D341Med (cell line): ENCODE measurements at regions not wholly inside any gene's neighbourhood (a gene's known extent, or its start where the extent isn't known, plus 50 kb on each side); places are given as distances from the start of the nearest gene placed in this dataset.

ENCODE experiments used
- DNase-seq: peaks from one replicate; pipeline ENCODE4 v3.0.0; 2012; ENCODE audit warnings: low spot score

- DNase-seq, result no peak
Measured at GRCh38 chr6:147716434-147716833, 207.9 kb downstream of the SAMD5 start.

DNA sequence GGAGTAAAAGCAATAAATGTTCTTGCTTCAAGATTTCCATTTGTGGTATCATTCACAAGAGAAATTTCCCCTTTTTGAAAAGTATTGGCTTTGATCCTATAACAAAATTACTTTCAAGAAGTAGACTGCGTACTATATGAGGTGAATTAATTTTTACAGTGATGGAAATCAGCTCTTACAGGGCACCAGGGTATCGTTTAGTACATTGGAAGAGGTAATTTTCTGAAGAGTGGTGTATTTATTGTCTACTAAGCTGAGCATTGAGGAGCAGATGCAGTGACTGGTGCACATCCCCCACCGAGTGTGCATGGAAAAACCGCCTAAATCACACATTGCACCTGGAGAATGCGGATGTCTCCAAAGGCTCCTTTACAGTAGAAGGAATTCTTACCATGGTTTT is 209.5 kb downstream of the SAMD5 start:
- no peak for DNase-seq

GRCh38 chr6:147722158-147722557 is 213.7 kb downstream of the SAMD5 start:
- DNase-seq, result no peak

- DNase-seq, result no peak
Measured at GRCh38 chr6:147724454-147724853, 216.0 kb downstream of the SAMD5 start.

DNA sequence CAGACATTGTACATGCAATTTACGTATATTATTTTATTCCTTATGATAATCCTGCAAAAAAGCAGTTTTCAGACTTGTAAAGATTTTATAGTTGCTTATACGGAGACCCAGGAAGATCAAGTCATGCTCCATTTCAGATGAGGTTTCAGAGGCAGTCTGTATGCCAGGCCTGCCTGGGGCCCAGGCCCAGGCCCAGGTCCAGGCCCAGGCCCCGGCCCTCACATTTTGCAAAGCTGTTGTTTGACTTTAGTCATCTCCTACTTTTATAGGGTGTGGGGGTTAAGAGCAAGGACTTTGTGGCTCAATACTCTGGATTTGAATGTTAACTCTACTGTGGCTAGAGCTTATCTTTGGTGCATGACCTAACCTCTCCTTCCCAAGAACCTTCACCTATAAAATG is 217.9 kb downstream of the SAMD5 start:
- no peak for DNase-seq

GRCh38 chr6:147728903-147729302 is 220.4 kb downstream of the SAMD5 start:
- no peak for DNase-seq

DNA sequence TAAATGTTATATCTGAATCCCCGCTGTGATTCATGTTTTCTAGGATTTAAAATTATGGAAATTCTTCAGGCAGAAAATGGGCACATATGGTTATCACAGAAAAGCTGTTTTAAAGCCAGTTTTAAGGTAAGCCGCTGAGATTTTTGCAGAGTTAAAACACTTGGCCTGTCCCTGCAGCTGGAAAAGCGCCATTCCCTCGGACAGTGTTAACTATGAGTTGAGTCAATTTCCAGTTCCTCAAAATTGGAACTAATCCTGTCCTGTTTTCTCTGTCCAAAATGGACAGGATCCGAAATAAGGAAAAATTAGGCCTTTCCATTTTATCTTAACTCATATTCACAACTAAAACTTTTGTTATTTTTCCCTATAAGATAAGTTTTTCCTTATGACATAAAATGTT is 225.2 kb downstream of the SAMD5 start:
- DNase-seq, result no peak

GRCh38 chr6:147734151-147734550 is 225.7 kb downstream of the SAMD5 start:
- no peak for DNase-seq

DNA sequence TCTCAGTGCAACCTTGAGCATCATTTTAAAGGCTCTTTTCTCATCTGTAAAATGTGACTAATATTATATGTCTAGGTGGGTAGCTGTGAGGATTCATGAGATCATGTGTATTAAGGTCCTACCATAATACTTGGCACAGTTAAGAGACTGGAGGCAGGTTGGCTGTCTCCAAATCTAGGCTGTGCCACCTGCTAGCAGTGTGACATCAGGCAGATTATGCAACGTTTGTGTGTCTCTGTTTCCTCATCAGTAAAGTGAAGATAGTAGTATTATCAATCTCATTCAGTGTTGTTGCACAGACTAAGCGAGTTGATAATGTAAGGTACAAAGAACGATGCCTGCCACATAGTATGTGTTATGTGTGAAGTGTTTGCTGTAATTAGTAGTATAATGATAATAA is 227.4 kb downstream of the SAMD5 start:
- DNase-seq, result no peak

DNA sequence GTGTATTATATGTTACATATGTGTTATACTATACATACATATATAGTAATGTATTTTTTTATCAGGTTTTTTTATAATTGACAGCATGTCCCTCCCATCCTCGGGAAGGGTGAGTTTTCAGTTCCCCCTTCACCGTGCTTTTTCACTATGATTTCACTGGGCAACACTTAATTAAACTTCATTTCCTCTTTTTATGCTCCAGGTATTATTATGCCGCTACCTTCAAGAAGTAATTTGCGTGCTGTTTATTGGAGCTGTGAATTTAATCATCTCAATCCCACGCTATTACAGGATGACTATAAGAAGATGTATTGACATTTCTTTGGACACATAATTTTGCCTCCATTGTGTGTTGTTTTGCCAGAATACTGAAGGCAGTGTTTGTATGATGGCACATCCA is 228.6 kb downstream of the SAMD5 start:
- DNase-seq, result no peak

- DNase-seq, result no peak
Measured at GRCh38 chr6:147738099-147738498, 229.6 kb downstream of the SAMD5 start.

DNA sequence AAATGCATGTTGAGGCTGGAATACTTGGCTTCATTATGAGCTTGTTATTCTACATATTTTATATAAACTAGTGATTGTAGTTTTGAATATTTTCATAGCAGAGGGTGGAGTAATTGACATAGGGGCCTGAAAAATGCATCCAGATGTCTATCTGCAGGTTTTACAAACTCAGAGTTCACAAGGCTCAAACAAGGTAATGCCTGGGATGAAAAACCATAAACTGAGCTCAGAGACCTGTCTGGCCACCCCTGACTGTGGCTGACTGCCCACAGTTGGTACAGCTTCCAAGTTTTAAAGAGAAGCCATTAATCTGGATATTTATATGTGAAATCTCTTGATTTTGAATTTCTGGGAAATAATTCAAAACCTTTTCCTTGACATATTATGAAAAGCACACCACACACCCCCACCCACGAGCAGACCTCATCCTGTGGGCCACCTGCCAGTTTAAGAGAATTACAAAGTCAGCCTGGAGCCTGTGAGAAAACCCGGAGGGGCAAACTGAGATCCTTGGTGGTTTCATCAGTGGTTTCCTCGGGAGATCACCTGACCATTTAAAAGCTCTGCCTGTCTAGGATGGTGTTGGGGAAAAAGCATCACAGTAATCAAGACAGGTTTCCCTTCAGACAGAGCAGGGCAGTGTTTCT is 230.1 kb downstream of the SAMD5 start:
- DNase-seq, result no peak

DNA sequence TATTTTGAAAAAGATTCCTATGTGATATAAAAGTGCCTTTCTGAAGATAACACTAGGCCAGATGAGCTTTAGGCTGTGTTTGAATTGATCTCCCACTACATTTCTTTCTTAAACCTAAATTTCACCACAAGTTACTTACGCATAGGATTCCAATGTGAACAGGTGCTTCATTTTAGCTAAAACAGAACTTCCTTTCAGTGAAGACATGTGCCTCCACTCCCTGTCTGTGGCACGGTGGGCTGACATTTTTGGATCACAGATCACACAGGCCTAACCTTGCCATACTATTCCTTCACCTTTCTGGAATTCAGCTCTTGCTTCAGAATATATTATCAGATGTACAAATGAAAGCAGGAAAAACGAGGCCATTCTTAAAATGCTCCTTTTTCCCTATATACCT is 231.8 kb downstream of the SAMD5 start:
- no peak for DNase-seq

DNA sequence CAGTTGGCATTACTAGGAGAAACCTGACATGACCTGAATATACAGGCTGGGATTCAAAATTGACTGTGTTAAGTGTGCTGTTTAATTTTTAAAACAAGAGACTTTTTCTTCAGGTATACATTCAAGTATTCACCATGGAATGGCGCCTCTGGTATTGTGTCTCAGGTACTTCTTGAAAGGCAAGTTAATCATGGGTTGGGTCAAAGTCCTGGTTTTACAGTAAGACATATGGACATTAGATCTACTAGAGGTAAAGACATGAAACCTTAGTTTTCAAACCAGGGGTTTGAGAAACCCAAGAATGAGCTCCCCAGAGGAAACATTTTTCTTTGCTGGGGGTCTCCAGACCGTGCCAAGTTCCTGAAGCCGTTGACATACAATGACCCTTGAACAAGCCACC is 232.4 kb downstream of the SAMD5 start:
- no peak for DNase-seq

GRCh38 chr6:147741389-147741788 is 232.9 kb downstream of the SAMD5 start:
- DNase-seq, result no peak

- no peak for DNase-seq
Measured at GRCh38 chr6:147742440-147742839, 233.9 kb downstream of the SAMD5 start.

- no peak for DNase-seq
Measured at GRCh38 chr6:147744012-147744411, 235.5 kb downstream of the SAMD5 start.

- DNase-seq, result no peak
Measured at GRCh38 chr6:147749331-147749730, 240.8 kb downstream of the SAMD5 start.

DNA sequence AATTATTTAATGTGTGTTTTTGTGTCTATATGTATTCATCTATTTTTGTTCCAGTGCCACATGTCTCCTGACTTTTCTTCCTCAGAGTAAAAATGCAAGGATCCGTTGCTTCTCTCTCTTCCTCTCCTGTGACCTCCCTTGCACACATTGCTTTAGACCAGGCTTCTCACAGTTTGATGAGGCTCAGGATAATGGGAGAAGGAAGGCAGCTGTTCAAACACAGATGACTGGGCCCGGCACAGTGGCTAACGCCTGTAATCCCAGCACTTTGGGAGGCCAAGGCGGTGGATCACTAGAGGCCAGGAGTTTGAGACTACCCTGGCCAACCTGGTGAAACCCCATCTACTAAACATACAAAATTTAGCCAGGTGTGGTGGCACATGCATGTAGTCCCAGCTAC is 241.9 kb downstream of the SAMD5 start:
- DNase-seq, result no peak

DNA sequence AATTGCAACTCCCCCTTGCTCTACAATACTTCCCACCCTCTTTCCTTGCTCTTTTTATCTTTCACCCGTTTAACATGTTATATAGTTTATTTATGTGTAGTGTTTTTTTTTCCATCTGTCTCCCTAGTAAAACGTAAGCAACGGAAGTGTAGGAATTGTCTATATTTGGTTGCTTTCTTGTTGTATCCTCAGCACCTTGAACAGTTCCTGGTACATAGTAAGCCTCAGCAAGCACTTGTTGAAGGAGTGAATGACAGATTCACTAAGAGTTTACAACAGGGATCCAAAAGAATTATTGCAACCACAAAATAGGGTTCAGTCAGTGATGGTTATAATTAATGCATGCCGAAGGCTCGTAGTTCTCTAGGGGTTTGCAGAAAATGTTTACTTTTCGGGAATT is 242.7 kb downstream of the SAMD5 start:
- no peak for DNase-seq

DNA sequence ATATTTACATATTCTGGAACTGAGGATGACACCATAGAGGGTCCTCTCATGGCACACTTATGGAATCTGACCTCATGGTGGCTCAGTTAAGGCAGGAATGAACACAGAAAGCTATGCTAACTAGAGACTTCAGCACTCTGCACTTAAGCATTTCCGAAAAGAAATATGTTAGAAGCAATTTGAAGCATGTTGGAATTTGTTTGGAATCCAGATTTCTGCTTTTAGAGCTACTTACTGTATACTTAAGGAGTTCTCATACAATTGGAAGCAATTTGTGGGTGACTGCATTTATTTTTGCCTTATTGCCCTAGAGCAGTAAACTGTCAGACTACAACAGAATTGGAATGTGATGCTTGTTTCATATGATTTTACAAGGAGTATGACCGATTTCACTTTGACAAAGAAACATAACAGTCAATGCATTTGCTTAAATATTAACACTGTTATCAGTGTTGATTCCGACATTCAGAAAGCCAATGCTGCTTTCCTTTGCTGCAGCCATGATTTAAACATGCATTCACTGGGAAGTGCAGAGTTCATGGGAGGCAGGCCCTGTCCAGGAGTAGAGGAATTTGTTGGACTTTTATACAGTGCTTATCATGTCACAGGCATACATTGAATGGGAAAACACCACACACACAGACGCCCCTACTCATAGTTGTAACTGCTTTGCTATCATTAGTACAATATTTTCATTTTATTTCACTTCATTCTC is 244.4 kb downstream of the SAMD5 start:
- DNase-seq, result no peak

- no peak for DNase-seq
Measured at GRCh38 chr6:147755999-147756398, 247.5 kb downstream of the SAMD5 start.

- no peak for DNase-seq
Measured at GRCh38 chr6:147756891-147757290, 248.4 kb downstream of the SAMD5 start.

- DNase-seq, result no peak
Measured at GRCh38 chr6:147757291-147757690, 248.8 kb downstream of the SAMD5 start.
